ENCODE measurements at regions not wholly inside any gene's neighbourhood (a gene's known extent, or its start where the extent isn't known, plus 50 kb on each side); places are given as distances from the start of the nearest gene placed in this dataset.
"Not testable (repeated sequence)": the region's sequence is repeated elsewhere in the genome, so short reads cannot be mapped to it uniquely, and the experiment has no call there.

- DNase-seq = no peak
Measured at GRCh38 chr1:173257805-173258204, 50.7 kb upstream of the TNFSF4 start.

DNA sequence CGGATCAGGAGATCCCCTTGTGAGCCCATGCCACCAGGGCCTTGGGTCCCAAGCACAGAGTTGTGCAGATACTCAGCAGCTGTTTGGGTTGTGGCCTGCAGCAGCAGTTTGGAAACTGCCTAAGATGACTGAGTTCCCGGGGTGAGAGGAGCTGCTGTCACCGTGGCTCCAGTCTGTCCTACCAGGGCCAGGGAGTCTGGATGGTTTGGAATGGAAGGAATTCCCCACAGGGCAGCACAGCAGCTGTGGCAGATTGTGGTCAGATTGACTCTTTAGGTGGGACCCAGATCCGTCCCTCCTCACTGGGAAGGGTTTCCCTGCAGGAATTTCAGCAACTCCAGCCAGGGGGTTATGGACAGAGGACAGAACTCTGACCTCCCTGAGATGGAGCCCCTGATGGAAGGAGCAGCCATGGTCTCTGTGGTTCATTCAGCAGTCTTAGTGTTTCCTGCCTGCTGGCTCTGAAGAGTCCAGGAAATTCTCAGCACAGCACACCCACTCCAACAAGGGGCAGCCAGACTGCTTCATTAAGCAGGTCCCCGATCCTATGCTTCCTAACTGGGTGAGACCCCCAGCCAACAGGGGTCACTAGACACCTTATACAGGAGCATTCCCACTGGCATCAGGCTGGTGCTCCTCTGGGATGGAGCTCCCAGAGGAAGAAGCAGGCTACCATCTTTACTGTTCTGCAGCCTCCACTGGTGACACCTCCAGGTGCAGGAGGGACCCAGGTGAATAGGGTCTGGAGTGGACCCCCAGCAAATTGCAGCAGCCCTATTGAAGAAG lies 51.5 kb upstream of the TNFSF4 start:
- DNase-seq = no peak

GRCh38 chr1:173260329-173260728 lies 53.2 kb upstream of the TNFSF4 start:
- DNase-seq = not testable (repeated sequence)

- DNase-seq = no peak
Measured at GRCh38 chr1:173266841-173267240, 59.7 kb upstream of the TNFSF4 start.

- no peak for DNase-seq
Measured at GRCh38 chr1:173267453-173267945, 60.4 kb upstream of the TNFSF4 start.

DNA sequence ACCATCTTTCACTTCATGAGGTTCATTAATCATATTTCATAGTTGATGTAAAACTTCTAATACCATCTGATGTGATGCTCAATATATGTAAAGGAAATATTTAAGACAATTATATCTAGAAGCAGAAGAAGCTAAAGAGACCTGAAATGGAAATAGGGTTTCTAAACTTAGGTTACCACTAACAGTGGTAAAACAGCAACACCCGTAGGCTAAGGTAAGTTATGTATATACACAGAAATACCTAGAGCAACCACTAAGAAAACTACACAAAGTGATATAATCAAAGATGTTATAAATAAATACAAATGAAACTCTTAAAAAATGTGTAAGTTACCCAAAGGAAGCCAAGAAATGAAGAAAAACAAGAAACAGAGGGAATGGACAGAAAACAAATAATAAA lies 61.1 kb upstream of the TNFSF4 start:
- no peak for DNase-seq

DNA sequence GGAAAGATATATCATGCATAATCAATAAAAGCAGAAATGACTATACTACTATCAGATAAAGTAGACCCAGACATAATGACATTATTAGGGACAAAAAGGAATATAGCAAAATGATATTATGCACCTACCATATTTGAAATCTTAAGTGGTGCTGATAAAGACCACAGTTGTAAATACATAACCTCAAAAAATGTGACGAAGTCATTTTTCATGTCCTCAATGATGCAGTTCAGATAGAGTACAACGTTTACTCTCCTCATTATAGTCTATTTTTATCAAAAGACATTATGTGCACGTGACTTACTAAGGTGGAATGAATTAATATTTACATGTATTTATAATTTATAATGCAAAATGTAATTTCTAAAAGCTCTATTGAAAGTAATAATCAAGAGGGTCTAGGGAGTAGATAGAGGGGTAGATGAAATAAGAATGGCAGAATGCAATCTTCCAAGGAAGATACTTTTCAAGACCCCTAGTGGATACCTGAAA lies 61.7 kb upstream of the TNFSF4 start:
- no peak for DNase-seq

- no peak for DNase-seq
Measured at GRCh38 chr1:173269490-173270230, 62.5 kb upstream of the TNFSF4 start.

GRCh38 chr1:173270243-173270642 lies 63.1 kb upstream of the TNFSF4 start:
- no peak for DNase-seq

- not testable (repeated sequence) for DNase-seq
Measured at GRCh38 chr1:173271021-173271420, 63.9 kb upstream of the TNFSF4 start.

- DNase-seq = no peak
Measured at GRCh38 chr1:173275496-173275895, 68.4 kb upstream of the TNFSF4 start.

DNA sequence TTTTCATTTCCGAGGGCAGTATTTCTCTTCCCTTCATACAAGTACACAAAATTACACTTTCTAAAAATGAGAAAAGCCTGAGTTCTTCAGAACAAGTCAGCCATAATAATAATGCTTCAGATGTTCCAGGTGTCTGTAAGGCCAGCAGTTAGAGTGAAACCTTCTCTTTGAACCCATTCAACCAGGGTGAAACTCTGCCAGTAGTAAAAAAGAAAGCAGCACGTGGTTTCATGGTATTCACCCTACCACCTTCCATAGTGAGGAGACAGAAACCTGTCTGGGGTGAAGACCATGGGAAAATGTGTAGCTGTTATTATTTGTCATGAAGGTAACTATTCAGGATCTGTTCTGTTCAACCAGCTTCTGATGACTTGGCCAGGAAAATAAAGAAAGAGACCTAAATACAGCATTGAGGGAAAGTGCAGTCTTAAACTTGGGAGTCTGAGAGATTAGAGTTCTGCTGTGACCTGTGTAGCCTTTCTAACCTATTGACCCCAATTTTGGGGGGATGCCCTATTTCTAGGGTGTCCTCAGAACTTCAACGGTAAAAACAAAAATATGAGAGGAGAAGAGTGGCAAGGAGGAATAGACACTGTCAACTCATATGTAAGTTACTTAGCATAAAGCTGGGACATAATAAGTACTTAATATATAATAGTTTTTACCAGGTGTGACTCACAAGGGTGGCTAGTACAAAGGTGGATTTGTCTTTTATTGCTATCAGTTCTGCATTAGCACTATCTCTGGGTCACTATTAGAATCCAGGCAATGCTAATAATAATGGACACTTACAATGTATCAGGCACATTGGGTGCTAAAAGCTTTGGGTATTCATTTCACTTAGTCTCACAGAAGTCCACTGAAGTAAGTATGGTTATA lies 70.0 kb upstream of the TNFSF4 start:
- no peak for DNase-seq

DNA sequence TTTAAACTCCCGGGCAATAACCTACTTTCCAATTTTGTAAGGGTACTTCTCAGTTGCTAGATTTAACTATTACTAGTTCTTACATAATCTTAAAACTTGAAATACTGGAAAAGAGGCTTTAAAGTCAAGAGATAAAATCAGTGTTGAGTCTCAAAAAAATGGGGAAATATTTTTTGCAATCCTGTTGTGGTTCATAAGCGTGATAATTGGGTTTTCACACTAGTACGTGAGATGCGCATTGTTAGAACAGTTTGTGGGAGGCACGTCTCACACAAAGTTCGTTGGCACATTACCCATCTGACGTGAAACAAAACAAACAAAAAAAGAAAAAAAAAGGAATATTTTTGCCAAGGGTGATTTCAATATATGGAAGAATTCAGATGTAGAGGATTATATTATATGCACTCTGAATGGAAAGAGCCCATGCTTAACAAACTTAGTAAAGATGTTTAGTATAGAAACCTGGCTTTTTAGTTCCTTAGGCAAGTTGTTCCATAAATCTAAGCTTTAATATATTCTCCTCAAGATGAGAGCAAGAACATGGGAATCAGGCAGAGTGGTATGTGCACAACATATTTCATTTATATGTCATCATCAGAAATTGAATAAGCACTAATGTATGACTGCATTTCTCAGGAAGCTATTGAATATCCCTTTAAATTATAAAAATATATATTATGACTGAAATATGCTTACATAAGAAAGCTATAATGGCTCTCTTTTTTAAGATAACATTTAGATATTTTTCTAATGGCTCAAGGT lies 73.9 kb upstream of the TNFSF4 start:
- no peak for DNase-seq

- no peak for DNase-seq
Measured at GRCh38 chr1:173285048-173285447, 77.9 kb upstream of the TNFSF4 start.

- DNase-seq = no peak
Measured at GRCh38 chr1:173287785-173288184, 80.7 kb upstream of the TNFSF4 start.

GRCh38 chr1:173293756-173294155 lies 86.6 kb upstream of the TNFSF4 start:
- DNase-seq = no peak

DNA sequence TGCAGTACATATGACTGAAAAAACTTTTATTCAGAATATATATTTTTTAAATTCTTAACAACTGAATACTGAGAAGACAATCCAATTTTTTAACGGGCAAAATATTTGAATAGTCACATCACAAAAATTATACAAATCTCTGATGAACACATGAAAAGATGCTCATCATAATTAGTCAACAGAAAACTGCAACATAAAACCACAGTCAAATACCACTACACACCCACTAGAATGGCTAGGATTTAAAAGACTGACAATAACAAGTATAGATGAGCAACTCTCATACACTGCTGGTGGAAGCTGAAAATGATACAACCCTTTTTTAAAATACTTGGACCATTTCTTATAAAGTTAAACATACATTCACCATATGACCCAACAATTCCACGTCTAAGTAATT lies 87.7 kb upstream of the TNFSF4 start:
- no peak for DNase-seq

DNA sequence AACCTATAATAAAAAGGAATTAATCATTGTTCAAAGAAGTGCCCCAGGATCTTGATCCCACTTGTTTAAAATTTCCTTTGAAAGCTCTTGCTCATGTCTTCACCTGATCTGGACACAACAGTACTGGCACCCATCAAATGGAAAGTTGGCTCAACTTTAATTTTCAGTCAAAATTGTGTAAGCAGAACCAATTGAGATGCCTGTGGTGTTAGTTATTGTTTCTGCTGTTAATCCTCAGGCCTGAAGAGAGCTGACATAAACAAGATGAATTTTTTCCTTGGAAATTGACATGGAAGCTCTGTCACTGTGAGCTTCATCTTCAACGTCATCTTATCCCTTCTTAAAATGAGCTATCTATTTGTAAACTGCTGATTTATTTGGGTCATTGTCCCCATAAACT lies 88.3 kb upstream of the TNFSF4 start:
- no peak for DNase-seq

DNA sequence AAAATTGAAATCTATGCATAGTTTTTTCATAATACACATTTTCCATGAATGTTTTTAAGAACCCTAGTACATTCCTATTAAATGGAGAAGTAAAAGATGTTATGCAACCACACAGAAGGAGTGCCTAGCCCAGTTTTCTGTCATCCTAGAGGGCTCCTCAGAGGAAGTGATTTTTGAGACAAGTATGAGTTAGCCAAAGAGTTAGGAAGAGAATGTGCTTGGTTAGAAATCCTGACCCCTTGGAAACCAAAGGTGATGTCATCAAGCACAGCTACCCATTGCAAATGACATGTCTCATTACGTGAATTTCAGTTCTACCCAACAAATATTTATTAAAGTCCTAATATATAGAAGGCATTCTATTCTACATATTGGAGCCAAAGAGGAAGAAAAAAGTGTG lies 88.9 kb upstream of the TNFSF4 start:
- DNase-seq = no peak

- DNase-seq = no peak
Measured at GRCh38 chr1:173297798-173298391, 90.8 kb upstream of the TNFSF4 start.

- DNase-seq = no peak
Measured at GRCh38 chr1:173300061-173301044, 93.2 kb upstream of the TNFSF4 start.

Data from activated CD8-positive, alpha-beta memory T cell treated with anti-CD3 and anti-CD28 coated beads, Interleukin-2, amount 50 U/mL, for 4 hours (primary cell).